HG02759 (cell line): ENCODE measurements at regions not wholly inside any gene's neighbourhood (a gene's known extent, or its start where the extent isn't known, plus 50 kb on each side); places are given as distances from the start of the nearest gene placed in this dataset.
"Not testable (repeated sequence)": the region's sequence is repeated elsewhere in the genome, so short reads cannot be mapped to it uniquely, and the experiment has no call there.

Source experiments
- ATAC-seq: cut with Tn5 transposase; IDR thresholded peaks from one replicate; pipeline ENCODE4 v1.9.1; 2021; ENCODE audit warnings: mild to moderate bottlenecking, moderate library complexity; ENCODE audit not compliant: unreplicated experiment

GRCh38 chr7:93663561-93664299, 89.2 kb upstream of the CALCR start:
- ATAC-seq: no peak

- ATAC-seq: not testable (repeated sequence)
Measured at GRCh38 chr7:93658163-93658562, 83.6 kb upstream of the CALCR start.

DNA sequence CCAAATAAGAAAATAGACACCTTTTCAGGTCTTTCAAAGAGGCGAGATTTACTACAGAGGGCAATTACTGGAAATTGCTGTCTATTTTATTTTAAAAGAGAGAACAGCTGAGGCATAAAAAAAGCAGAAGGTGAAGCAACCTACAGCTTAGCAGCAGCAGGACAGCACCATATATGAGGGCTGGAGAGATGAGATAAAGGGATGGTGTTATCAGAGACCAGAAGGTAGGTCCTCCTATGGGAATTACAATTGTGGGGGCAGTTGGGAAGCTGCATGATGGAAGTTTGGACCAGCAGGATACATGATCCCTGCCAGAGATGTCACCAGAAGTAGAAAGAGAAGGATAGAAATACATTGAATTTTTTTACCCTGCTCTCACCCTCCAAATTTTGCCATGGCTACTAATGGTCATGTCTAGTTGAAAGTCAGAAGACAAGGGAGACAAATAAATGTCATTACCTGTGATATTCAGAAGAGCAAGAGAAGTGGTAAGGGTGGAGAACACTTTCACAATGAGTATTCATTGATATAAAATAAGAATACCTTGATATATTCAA, 77.2 kb upstream of the CALCR start:
- no peak for ATAC-seq

DNA sequence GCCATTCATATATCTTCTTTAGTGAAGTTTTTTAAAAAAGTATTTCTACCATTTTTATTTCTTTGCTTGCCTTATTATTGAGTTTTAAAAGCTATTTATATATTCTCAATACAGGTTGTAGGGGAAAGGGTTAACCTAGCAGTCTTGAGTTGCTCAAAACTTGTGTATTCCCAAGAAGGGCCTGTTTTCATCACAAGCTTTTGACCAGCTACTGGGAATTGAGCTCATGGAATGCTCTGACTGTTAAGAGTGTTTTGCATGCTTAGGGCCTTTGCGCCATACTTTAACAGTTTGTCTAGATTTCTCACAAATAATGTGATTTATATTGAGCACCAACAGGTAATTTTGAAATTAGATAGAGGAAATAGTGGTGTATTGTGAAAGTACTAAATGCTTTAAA, 72.0 kb upstream of the CALCR start:
- no peak for ATAC-seq

- no peak for ATAC-seq
Measured at GRCh38 chr7:93636276-93636675, 61.8 kb upstream of the CALCR start.

- no peak for ATAC-seq
Measured at GRCh38 chr7:93632371-93632770, 57.8 kb upstream of the CALCR start.

- no peak for ATAC-seq
Measured at GRCh38 chr7:93629291-93629801, 54.8 kb upstream of the CALCR start.

DNA sequence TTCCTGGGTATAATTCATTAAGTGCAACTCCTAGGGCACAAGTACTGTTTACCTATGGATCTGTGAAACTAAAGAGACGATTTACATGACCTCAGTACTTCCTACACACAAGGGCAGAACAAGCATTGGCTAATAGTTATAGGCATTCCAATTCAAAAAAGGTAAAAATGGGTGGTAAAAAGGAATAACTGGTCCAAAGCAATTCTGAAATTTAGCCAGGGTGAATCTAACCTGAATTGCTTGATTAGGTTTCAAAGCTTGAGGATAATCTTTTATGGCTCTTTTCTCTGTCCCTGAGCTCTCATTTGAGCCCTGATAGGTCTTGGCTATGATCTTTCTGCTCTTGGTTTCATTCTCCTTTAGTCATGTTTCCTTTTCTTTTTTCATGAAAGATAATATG, 52.3 kb upstream of the CALCR start:
- ATAC-seq: no peak
